ENCODE measurements at regions not wholly inside any gene's neighbourhood (a gene's known extent, or its start where the extent isn't known, plus 50 kb on each side); places are given as distances from the start of the nearest gene placed in this dataset.

DNA sequence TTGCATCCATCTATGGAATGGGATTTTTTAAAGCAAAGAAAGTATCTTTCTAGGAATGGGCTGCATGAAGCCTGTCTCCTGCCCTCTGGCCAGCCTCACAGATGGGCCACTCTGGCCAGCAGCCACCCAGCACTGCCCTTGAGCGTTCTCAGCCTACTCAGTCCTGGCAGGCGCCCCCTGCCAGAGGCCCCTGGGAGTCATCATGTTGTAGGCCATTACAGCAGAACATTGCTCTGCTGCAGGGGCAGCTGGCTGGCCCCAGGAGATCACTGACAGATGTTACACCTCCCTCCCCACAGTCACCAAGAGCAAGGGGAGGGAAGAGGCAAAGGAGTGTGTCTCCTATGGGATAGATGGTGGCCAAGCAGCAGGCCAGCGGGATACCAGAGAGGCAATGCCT is 363.7 kb downstream of the NXPE2 start:
- no peak for DNase-seq

DNA sequence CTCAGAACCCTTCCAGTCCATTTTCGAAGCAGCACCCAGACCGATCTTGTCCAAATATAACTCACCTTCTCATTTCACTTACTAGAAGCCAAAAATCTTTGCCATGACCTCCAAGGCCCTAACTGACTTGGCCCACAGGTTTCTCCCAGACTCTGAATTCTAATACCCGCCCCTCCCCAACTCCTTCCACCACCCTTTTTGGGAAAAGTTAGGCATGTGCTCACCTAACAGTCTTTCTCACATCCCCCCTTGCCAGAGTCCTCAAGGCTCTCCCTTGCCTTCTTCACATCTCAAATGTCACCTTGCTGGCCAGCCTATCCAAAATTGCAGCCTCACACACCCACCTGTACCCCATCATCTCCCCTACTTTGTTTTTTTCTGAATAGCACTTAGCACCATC is 369.3 kb downstream of the NXPE2 start:
- DNase-seq, result no peak

DNA sequence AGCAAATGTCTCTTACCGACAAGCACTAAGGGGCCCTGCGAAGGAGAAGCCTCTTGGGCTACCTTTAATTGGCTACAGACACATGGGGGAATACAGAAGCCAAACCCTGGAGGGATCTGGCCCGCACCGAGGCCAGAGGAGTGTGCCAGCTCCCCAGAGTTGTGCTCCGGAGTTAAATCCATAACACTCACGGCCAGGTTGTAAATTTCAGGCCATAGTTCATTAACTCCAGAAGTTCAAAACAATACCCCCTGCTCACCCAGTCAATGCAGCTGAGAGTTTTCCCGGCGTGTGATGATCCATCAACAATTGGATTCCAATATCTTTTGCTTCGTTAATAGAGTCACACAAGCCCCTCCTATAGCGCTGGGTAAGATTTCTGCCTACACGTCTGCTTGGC is 371.5 kb downstream of the NXPE2 start:
- DNase-seq, result no peak

DNA sequence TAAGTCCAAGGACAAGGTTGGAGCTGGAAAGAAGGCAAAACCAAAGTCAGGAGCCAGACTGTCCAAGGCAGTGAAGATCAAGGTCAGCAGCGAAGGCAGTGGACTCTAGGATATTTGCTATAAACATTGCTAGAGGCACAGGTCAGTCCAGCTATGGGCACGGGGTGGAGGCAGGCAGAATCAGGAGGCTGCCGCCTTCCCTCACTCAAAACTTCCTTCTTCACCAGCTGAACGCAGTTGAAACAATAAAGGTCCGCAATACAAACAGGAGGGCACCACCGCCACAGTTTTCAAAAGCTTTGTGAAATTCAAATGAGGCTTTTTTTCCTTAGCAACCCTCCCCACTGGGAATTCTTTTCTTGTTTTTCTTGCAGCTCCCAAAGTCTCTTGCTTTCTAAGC is 372.4 kb downstream of the NXPE2 start:
- no peak for DNase-seq

DNA sequence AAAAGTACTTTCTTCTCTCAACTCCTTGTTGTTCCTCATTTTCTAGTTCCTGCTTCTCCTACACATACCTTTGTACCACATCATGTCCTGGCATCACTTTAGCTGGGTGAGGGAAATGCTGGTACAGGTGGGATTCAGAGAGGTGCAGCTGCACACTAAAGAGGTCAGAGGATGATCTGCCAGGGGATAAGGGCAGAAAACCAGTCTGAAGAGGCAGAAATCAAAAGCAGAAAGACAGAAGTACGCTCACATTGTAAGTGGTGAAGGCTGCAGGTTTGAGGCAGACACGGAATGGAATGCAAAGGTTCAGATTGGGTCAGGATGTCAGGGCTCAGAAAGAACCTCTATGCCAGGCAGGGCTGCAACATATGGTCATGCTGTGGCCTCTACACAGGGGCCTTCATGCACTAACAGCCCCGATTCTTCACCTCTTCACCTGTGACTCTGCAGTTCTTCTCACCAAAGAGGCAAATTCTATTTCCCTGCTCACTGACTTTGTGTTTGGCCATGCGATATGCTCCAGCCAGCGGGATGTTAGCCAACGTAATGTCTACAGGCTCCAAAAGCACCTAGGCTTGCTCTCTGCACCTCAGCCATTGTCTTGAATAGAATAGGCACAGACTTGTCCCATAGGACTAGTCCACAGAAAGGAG is 373.7 kb downstream of the NXPE2 start:
- DNase-seq, result no peak

DNA sequence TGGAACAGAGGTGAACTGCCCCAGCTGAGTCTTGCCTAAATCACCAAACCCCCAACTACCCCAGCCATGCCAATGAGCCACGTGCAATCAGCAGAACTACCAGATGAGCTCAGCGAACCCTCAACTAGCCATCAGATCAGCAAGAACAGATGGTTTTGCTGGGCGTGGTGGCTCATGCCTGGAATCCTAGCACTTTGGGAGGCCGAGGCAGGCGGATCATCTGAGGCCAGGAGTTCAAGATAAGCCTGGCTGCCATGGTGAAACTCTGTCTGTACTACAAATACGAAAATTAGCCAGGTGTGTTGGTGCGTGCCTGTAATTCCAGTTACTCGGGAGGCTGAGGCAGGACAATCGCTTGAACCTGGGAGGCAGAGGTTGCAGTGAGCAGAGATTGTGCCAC is 374.3 kb downstream of the NXPE2 start:
- no peak for DNase-seq

DNA sequence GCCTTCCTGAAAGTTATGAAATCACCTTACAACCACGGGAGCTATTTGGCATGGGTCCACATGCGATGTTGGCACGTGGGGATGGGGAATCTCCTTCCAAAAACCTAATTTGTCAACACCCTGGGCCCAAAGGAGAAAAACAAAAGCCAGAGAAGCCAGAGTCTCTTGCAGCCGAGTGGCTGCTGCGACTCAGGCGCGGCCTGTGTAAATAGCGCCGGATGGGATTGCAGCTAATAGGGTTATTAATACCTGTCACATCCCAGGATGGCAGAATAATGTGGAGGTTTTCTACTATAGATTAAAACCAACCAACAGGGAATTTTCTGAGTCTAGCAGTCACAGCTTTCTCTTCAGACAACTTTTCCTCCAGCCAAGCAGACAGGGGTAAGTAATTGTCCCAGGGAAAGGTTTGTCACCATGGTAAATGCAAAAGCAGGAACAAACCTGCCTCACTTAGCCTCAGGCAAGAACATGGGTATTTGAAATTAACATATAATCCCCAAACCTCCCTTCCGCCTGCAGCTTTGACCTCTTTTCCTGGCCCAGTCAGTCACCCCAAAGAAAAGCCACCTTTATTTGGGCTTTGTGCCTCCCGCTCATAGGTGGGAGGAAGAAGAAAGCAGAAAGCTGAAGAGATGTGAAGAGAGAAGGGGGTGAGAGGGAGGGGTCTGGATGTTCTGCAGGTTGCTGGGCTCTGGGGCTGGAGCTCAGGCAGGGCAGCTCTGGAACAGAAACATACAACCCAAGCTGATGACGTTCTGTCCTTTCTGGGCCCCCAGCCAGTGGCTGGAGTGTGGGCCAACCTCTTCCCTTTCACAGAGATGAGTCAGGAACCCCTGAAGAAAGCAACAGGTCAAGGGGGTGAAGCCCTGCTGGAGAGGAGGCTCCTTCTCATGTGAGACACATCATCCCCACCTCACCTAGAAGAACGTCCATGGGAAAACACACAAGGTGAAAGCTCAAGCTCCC is 376.5 kb downstream of the NXPE2 start:
- no peak for DNase-seq

DNA sequence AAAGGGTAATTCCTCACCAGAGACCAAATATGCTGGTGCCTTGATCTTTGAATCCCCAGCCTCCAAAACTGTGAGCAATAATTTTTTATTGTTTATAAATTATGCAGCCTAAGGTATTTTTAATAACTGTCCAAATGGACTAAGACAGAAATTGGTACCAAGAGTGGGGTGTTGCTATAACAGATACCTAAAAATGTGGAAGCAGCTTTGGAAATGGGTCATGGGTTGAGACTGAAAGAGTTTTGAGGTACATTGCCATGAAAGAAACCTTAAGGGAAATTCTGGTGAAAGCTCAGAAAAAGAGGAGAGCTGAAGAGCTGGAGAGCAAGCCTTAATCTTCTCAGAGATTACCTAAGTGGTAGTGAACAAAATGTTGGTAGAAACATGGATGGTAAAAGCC is 378.2 kb downstream of the NXPE2 start:
- no peak for DNase-seq

DNA sequence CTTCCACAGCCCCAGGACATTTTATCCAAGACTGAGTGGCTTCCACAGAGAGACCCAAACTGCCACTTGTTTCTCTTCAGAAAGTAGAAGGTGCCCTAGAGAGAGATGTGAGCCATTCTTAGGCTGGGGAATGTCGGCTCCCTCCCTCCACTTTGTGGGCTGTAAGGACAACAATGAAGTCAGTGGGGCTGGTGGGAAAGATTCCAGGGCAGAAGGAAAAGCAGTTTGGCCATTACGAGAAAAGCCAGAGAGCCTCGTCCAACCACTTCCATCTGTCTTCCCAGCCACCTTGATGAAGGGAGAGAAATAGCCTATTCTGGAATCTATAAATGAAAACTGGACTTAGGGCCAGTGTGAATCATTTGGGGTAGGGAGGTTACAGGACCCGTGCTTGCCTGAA is 382.5 kb downstream of the NXPE2 start:
- DNase-seq, result no peak

DNA sequence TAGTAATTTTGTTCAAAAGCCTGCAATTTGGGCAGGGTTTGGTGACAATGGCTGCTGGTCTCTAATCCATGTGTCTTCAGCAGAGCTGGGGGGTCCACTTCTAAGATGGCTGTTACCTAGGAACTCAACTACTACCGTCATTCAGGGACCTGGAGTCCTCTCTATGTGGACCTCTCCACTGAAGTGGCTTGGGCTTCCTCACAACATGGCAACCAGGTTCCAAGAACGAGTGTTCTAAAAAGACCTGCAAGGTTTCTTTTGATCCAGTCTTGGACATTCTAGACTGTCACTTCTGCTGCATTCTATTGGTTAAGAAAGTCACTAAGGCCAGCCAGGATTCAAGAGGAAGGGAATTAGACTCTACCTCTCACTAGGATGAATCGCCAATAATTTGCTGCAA is 387.0 kb downstream of the NXPE2 start:
- DNase-seq, result no peak

DNA sequence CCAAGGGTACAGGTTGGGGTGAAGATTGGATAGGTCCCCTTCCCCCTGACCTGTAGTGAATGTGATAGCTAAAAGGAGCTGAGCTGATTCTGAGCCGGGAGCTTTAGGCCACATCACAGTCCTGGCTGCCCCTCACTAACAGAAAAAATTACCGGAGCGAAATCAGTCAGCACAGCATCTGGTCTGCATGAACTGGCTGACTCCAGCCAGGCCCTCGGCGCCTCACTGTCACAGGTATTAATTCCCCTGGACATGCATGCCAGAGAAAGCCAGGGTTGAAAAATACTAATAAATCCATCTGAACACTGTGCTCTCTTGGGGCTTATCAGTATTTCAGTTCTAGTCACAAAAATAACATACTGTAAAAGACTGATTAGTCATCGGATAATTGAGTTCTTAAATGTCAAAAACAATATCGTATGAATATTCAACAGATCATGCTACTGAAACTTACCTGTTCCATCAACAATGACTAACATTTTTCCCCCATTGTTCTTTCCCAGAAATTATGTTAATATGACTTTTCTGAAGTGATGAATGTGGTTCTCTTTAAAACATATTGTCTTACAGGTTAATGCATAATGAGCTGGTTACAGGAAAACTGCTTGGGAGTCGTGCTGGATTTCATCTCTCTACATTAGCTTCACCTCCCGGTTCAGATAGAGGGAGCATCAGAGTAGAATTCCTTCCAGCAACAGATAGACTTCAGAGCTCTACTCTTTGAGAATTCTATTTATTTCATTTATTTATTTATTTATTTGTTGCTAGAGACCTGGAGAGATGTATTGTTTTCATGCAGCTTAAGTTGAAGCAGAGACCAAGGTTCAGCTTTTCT is 387.7 kb downstream of the NXPE2 start:
- DNase-seq, result no peak

DNA sequence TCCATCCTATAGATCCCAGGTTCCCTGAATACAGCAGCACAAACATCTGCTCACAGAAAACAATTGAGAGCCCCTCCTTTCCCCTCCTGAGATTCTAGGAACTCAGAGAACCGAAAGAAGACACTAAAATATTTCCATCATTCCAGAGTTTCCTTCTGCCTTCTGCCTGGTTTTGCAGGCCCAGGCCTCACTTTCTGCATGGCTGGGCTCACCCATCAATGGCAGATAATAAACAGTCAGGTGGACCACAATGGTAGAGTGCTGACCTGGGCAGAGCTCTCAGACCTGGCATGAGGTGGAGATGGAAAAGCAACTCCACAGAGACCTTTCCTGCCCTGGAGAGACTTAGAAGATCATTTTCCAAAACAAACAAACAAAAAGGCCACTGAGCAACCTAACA is 389.1 kb downstream of the NXPE2 start:
- DNase-seq, result no peak

DNA sequence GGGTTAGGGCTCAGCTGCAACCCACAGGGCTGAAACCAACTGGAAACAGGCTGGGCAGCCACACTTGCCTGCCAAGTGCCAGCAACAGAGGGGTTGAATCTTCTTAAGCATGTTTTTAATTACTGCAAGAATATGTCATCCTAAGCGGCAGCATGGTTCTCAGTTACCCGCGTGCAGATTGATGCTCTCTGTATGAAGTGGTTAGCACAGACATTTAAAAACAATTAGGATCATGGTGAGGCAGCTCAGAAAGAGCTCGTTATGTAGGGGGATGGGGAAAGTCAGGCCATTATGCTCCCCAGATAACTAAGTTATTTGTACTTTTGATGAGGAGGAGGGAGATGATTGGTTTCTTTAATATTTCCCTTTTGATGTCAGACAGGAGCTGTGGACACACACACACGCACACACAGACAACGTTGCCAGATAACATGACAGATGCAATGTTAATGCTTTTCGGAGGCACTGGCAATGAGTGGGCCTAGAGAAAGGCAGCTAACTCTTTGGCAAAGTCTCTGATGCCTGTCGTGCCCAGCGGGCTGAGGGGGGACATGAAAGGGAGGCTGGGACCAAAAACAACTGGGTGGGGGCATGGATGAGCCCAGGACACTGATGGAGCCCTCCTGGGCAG is 389.7 kb downstream of the NXPE2 start:
- DNase-seq, result no peak

DNA sequence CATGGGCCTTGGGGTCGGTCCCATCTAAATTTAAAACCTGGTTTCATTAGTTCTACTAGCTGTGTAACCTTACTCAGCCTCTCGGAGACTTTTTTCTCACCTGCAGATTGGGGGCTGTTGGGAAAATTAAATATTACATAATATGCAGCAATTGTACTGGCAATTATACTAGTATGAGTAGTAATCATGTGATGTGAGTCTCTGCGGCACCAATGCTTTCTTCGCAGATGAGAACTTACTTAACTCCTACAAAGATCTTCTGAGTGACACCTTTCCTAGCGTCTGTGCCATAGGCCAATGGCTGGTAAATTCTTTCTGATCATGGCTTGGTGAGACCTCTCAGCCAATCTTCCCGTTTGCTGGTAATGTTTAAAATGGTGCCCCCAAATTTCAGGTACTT is 391.3 kb downstream of the NXPE2 start:
- no peak for DNase-seq

DNA sequence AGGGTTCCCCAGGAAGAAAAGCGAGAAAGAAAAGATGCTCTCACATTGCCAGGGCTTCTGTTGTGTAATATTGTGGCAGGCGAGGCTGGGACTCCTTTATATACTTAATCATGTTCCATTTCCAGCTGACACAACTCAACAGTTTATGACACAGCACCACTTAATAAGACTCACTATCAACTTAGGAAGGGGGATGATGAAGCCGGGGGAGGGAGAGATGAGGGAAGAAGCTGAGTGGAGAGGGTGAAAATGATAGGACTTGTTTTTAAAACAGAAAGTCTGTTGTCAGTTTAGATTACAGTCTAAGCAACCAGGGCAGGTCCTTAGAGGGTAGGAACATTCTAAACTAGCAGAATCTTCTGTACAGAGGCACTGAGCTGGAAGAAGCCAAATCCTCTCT is 397.0 kb downstream of the NXPE2 start:
- DNase-seq, result no peak

DNA sequence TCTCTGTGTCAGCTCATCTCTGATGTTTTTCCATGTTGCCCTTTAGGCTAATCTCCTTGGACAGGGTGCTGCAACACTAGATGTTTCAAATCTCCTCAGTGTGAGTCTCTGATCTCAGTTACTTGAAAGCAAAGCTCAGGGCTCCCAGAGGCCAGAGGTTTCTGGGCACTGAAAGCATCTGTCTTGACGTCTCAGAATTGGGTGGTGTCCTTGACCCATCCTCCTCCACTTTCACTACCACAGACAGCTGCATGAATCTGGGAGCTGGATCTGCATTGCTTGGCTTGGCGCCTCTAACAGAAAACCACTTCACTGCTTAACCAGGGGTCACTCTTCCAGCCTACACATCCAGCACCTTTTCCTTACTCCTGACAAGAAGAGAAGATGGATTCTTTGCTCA is 399.4 kb downstream of the NXPE2 start:
- no peak for DNase-seq

DNA sequence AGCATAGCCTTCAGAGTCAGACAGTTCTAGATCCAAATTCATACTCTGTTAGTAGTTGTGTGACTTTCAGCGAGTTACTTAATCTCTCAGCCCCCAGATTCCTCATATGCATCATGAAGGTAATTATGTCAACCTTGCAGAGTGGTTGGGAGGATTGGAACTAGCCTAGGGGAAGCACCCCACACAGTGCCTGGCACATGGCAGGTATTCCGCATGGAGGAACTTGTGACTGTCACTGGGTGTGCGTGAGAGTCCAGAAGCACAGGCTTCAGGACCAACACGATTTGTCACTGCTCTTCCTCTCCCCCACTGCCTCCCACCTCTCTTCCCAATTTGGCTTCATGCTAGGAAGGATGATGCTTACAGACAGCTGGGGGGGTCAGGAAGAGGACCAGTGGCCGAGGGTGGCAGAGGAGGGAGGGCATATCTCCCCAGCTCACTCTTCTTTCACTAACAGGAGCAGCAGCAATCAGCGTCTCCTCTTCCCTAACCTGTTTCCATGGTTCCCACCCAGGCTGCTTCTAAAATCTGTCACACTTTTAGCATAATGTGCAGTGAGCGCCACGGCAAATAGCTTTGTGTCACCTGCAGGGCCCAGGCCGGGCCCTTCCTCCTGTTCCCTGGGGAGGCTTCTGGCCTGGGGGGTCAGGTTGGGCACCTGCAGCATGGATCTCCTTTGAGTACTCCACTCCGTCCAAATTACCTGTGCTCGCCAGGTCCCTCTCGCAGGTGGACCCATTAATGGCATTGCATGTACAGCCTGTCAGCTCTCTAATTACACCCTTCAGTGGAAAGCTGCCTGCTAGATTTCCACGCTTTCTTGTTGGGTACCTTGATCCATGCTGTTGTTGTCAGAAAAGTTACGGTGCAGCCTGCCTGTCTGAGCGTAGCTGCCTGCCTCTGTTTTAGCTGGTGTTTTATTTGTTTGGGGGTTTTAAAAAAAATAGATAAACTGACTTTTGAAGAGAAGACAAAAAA is 400.4 kb downstream of the NXPE2 start:
- DNase-seq, result no peak

DNA sequence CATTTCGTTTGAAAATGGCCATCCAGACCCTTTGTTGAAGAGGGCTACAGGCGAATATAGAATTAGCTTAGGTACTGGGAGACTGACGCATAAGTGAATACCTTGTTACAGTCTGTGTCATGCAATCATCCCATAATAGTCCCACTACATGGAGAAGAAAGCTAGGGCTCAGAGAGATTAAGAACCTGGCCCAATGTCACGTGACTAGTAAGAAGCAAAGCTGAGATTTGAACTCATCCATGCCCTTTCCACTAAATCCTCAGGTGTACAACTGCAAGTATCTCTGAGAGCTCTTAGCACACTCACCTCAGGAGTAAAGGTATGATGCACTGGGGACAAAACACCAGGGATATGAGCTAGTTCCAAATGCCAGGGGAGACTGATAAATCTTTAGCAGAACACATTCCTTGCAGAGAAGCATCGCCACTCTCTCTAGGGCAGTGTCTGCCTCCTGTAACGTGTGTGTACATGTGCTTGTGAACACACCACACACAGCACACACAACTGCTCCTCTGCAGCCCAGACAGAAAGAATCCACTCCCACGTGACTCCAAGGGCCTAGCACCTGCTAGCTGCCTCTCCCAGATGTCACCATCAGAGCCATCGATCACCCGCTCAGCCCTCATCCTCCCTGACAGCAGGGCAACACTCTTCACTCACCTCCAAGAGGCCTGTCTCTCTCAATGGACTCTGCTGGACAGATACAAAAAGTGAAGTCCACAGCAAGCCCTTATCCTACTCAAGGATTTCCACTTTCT is 402.8 kb downstream of the NXPE2 start:
- DNase-seq, result no peak

DNA sequence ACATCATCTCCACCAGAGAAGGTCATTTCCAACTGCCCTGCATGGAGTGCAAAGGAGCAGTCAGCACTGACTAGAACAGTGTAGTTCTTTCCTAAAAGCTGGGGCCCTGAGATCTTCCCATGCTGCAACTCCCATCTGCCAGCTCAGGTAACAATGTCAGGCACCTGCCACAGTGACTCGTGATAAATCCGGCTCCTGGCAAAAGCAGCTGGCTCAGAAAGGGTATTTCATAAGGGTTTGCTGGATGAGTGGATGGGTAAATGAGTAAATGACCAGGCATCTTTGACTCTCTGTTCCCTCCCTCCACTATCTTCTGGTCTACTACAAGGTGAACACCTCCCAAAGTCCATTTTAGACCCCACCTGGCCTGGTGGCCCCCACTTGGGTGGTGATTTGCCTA is 403.6 kb downstream of the NXPE2 start:
- DNase-seq, result no peak

DNA sequence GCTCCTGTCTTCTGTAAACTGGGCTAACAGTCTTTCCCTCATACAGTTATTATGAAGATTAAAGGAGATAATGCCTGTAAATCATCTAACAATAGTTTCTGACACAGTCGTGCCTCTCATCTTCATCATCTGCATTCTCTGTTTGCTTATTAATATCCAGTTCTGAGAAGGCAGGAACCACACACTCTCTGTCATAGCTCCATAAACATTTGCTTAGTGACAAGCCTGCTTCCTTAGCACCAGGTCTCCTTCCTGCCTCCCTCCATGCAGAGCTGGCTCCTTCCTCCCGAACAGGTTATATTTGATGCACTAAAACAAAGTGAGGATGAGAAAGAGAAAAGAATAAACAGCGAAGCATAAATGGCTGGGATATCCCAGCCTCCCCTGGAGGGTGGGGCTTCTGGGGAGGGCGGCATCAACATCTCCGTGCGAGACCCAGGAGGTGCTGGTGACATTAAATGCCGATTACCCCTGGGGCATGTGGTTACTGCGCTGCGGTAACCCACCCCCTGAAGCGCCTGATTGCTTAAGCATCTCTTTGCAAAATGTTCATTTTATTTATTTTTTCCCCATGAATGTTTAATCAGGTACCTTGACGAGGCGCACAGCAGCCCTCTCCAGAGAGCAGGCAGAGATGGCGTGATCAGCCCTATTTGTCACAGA is 404.9 kb downstream of the NXPE2 start:
- no peak for DNase-seq

Measured in CD4-positive, alpha-beta T cell treated with Interleukin-6 for 4 hours (primary cell).